Rectal smooth muscle tissue (tissue), 1 donor: ENCODE measurements at regions not wholly inside any gene's neighbourhood (a gene's known extent, or its start where the extent isn't known, plus 50 kb on each side); places are given as distances from the start of the nearest gene placed in this dataset.

Experiments
- H3K27ac ChIP-seq: one replicate; pipeline ENCODE4 v1.7.0; 2013; ENCODE audit warnings: low read depth, low read length, inconsistent platforms
- H3K27me3 ChIP-seq: one replicate; pipeline ENCODE4 v1.7.0; 2013; ENCODE audit warnings: low read length; ENCODE audit not compliant: control insufficient read depth, insufficient read depth
- H3K36me3 ChIP-seq: one replicate; pipeline ENCODE4 v1.7.0; 2013; ENCODE audit warnings: low read length; ENCODE audit not compliant: control insufficient read depth, insufficient read depth
- H3K4me1 ChIP-seq: one replicate; pipeline ENCODE4 v1.7.0; 2013; ENCODE audit warnings: low read length; ENCODE audit not compliant: control insufficient read depth, insufficient read depth
- H3K4me3 ChIP-seq: one replicate; pipeline ENCODE4 v1.7.0; 2013; ENCODE audit warnings: low read length
- H3K9ac ChIP-seq: one replicate; pipeline ENCODE4 v1.7.0; 2013; ENCODE audit warnings: low read length

DNA sequence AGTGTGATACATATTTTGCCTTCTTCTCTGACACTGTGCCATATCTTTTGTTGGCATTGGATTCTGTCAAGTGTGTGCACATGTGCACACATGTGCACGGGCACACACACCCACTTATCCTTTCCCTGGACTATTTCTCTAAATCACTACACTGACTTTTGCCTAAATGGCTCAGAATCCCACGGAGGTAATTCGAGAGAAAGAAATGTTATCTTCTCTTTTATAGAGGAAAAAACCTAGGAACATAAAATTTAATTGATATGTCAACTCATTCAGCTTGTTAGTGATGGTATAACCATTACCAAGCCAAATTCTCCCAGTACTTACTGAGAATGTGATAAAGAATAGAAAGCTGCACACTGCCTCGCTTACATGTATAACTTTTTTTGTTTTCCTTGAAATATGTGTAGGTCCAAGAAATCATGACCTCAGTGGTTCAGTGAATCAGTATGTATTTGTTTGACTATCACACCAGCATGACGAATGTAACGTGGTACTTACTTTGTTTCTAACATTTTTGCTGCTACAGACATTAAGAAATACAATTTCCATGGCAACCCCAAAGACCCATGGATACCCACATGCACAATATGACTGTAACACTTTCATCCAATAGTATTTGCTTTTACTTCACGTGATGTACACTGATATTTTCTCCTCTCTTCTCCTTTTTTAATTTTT is 163.0 kb downstream of the PCDH7 start:
- no peak overlapping the region for H3K9ac ChIP-seq
- no peaks in the 10 kb centered on the region for H3K36me3 ChIP-seq
- no peaks in the 10 kb centered on the region for H3K4me1 ChIP-seq
- H3K27me3 ChIP-seq, result no peaks in the 10 kb centered on the region
- no peak overlapping the region for H3K4me3 ChIP-seq
- H3K27ac ChIP-seq, result no peak overlapping the region

DNA sequence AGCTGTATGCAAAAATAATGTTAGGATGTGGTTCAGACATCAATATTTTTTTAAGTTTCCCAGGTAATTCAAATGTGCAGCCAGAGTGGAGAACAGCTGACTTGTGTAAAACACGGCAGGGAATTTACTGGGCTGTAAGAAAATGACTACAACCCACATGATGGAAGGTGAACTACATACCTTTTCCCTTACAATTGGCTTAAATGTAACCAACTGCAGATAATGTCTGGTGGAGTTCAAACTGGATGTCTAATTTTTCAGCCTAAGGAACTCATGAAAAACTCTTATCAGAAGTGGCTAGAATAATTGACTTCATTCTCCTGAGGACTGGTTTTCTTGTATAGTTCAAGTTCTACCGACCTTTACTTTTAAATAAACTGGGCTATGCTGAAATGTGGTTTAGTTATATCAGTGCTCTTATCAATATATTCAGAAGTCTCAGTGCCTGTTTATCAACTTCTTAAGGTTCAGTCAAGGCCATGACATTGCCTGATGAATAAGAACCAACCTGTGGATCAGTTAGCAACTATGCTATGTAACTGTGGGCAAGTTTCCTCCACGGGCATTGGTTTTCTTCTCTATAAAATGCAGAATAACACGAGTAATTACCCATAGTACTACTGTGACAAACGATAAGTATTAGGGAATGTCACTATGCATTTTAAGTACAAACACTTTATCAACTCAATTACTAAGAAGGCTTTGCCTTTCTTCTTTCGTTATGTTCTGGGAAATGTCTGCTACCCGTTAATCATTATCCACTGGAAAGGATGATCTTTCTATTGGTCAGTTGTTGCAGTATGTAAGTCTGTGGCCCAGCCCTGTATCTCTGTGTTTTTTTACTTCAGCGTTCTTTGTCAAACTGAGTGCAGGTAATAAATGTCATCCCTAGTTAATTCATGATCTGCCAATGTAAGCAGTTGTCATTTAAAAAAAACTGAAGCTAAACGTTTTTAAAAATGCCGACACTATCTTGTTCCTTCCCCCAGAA is 181.6 kb downstream of the PCDH7 start:
- Histone ChIP-seq H3K27ac (no peak overlapping the region), H3K27me3 (no peaks in the 10 kb centered on the region), H3K9ac (no peak overlapping the region), H3K4me3 (no peak overlapping the region), H3K36me3 (no peaks in the 10 kb centered on the region), H3K4me1 (peaks cover 13% of the 10 kb centered on the region)

DNA sequence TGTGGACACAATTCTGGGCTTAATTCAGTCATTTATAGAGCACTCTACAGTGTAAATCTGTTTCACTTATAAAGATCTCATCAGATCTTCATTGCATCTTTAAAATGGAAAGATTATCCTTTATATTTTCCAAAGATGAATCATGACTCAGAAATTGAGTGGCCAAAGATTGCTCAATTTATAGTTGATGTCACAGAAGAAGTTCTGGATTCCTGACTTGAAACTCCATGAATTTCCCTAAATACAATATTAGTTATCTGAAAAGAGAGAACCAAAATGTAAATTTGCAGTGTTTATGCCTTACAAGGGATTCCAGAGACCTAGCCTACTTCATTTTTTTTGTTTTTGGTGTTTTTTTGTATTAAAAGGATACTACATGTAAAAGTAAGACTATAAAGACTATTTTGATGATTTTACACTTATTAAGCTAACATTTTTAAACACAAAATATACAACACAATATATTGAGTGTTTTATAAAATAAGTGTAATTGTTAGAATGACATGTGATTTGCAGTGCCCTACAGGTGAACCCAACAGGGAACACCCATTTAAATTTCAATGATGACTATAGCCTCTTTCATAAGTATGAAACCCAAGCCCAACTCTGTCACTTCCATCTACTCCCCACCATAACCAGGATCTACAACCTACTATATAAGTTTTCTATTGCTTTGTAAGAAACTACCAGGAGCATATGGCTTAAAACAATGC is 183.5 kb downstream of the PCDH7 start:
- Histone ChIP-seq H3K27ac (no peak overlapping the region), H3K36me3 (no peaks in the 10 kb centered on the region), H3K4me1 (peaks cover 13% of the 10 kb centered on the region), H3K9ac (no peak overlapping the region), H3K27me3 (no peaks in the 10 kb centered on the region), H3K4me3 (no peak overlapping the region)

DNA sequence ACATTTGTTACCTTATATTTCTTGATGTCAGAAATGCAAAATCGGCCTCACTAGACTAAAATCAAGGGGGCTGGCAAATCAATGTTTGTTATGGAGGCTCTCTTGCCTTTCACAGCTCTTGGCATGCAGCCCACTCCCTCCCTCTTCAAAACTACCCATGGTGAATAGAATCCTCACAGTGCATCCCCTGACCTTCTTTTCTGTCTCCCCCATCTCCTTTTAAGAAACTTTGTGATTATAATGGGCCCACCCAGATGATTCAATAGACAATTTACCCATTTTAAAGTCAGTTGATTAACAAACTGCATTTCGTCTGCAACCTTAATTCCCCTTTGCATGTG is 184.0 kb downstream of the PCDH7 start:
- no peaks in the 10 kb centered on the region for H3K36me3 ChIP-seq
- H3K4me3 ChIP-seq, result no peak overlapping the region
- H3K4me1 ChIP-seq, result peaks cover 13% of the 10 kb centered on the region
- no peak overlapping the region for H3K27ac ChIP-seq
- no peak overlapping the region for H3K9ac ChIP-seq
- H3K27me3 ChIP-seq, result no peaks in the 10 kb centered on the region

DNA sequence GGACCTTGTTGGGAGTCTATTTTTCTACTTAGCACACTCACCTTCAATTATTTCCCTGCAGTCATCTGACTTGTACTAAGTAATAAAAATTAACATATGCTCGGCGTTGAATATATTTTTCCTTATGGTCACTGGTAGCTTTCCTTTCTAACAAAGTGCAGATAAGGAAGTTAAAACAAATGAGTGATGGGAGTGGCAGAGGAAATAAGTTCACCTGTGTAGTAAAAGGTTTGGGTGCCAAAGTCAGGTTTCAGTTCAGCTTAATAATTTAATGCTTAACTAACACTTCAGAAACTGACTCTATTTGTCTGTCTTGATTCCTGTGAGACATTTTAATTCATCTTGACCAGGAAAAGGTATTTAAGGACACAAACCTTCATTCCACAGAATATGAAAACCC is 184.4 kb downstream of the PCDH7 start:
- Histone ChIP-seq H3K36me3 (no peaks in the 10 kb centered on the region), H3K9ac (no peak overlapping the region), H3K4me1 (peaks cover 13% of the 10 kb centered on the region), H3K27ac (no peak overlapping the region), H3K27me3 (no peaks in the 10 kb centered on the region), H3K4me3 (no peak overlapping the region)

DNA sequence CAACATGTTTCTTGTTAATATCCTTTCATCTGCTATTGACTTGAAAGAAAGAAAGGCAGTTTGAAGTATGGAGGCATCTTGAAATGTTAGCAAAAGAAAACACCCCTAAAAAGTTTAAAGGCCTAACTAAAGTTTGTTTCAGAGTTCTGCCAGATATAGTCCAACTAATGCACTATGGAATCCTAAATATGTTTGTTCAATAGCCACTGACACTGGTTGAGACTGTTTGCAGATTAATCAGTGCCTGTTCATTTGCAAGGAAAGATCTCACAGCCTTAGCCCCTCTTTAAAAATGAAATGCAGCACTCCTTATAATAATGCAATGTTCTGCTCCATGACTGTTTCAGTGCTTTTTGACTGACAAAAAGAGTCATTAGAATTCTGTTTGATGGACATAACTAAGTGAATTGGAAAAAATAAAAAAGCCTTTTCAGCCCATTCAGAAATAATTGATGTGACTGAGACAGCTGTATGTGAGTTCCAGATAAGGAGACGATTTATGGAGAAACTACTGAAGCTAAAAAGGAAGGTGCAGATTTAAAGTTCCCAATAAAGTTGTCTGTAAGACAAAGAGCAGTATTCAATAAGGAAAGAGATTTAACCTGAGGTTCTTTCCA is 192.0 kb downstream of the PCDH7 start:
- H3K27ac ChIP-seq, result no peak overlapping the region
- H3K9ac ChIP-seq, result no peak overlapping the region
- no peaks in the 10 kb centered on the region for H3K36me3 ChIP-seq
- no peaks in the 10 kb centered on the region for H3K27me3 ChIP-seq
- H3K4me1 ChIP-seq, result no peaks in the 10 kb centered on the region
- H3K4me3 ChIP-seq, result no peak overlapping the region

DNA sequence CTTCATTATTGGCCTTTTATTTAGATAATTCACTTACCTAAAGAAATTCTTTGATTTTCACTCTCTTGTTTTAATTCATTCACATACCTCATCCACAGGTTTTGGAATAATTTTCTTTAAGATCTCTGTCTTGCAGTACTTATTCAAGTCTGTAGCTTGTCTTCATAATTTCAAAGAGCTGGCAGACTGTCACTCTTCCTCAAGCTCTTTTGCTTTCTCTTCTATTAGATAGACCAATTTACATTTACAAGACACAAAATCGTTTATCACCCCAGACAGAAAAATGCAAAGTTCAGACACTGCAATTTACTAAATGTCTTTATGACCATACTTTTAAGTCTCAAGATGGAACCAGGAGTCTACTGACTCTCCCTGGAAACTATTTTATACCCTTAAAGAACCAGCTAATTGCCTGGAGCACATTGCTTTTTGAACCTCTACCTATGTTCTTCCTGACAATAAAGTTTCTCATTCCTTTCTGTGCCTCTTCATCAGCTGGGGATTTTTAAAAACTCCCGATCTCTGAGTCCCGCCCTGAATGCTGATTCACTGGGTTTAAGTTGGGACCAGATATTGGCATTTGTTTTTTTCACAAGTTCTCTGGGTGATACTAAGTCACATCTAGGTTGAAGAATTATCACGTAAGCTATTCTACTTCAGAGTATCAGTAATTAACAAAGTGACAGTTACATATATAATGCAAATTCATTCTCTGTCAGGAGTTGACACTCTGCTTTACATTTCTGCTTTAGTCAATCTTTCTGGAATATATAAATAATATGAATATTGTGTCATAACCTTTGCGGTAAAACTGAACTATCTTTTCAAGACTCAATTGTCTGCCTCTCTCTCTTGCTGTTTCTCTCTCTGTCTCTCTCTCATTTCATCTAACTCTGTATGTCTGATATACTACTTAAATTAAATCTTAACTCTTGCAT is 196.4 kb downstream of the PCDH7 start:
- no peak overlapping the region for H3K9ac ChIP-seq
- no peaks in the 10 kb centered on the region for H3K4me1 ChIP-seq
- H3K27me3 ChIP-seq, result no peaks in the 10 kb centered on the region
- H3K36me3 ChIP-seq, result no peaks in the 10 kb centered on the region
- H3K4me3 ChIP-seq, result no peak overlapping the region
- no peak overlapping the region for H3K27ac ChIP-seq

DNA sequence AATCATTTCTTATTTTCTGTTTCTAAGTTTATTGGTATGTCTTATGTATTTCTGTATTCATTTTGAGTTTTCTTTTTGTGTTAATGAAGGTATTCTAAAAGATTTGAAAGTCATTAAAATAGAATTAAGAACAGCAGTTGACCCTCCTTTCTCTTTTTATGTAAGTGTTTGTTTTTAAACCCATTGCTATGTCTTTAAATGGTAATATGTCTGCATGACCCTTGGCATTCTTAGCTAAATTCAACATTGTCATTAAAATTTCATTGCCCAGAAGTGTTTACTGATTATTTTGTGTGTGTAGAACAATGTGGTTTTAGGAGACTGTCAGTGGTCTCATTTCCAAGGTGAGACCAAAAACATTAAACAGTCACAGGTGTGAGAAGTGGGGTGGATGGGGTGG is 197.8 kb downstream of the PCDH7 start:
- H3K27ac ChIP-seq, result no peak overlapping the region
- H3K9ac ChIP-seq, result no peak overlapping the region
- no peaks in the 10 kb centered on the region for H3K4me1 ChIP-seq
- no peaks in the 10 kb centered on the region for H3K27me3 ChIP-seq
- no peaks in the 10 kb centered on the region for H3K36me3 ChIP-seq
- H3K4me3 ChIP-seq, result no peak overlapping the region

DNA sequence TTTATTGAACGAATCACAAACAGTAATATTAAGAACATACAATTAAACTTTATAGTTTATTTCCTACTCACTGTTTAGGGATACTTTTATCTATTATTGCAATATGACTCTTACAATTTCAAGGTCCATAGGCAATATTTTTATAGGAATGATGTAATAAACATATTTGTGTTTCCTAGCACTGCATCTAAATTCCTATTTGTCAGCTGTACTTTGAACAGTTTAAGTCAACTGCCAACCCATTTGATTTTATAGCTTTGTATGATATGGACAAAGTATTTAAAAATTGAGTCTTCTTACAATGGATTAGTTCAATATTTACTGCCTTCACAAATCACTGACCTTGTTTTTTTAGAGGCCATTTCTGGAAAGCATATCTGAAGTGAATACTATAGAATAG is 199.3 kb downstream of the PCDH7 start:
- Histone ChIP-seq H3K27ac (no peak overlapping the region), H3K4me3 (no peak overlapping the region)

DNA sequence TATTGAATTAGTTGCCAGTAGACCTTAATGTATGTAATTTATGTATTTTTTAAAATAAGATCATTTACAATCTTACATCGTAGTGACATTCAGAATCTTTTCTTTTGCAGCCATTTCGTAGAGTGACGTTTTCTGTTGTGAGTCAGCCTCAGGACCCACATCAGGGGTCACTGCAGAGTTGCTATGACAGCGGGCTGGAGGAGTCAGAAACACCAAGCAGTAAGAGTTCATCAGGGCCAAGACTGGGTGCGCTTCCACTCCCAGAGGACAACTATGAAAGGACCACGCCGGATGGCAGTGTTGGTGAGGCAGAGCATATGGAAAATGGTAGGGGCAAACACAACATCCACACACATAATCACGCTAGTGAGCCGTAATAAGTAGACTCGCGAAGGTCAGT is 199.9 kb downstream of the PCDH7 start:
- Histone ChIP-seq H3K36me3 (no peaks in the 10 kb centered on the region), H3K27me3 (no peaks in the 10 kb centered on the region), H3K4me1 (no peaks in the 10 kb centered on the region), H3K4me3 (no peak overlapping the region), H3K27ac (no peak overlapping the region), H3K9ac (no peak overlapping the region)

More for the DNA sequence above, 199.3 kb downstream of the PCDH7 start:
- H3K4me1 ChIP-seq, result no peaks in the 10 kb centered on the region
- no peaks in the 10 kb centered on the region for H3K36me3 ChIP-seq
- no peaks in the 10 kb centered on the region for H3K27me3 ChIP-seq
- H3K9ac ChIP-seq, result no peak overlapping the region

DNA sequence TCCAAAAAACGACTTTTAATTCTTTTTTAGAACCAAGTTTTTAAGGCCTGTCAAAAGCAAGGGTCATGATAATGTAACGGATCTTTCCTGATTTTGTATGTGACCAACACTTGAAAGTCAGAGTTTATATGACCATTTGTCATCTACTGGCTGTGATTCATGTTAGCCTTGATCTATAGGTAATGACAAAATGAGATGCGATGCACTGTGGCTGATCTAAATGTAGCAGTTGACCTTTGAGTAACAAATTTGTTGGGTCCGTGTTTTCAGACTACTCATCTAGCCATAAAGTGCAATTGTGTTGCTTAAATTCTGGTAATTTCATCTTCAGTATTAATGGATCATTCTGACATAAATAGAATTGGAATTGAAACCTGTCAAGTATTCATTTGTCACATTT is 202.5 kb downstream of the PCDH7 start:
- H3K4me1 ChIP-seq, result no peaks in the 10 kb centered on the region
- no peak overlapping the region for H3K9ac ChIP-seq
- H3K36me3 ChIP-seq, result no peaks in the 10 kb centered on the region
- no peak overlapping the region for H3K4me3 ChIP-seq
- H3K27ac ChIP-seq, result no peak overlapping the region
- H3K27me3 ChIP-seq, result no peaks in the 10 kb centered on the region
